PC-3 (cell line): ENCODE measurements at regions not wholly inside any gene's neighbourhood (a gene's known extent, or its start where the extent isn't known, plus 50 kb on each side); places are given as distances from the start of the nearest gene placed in this dataset.

ENCODE experiments used
- EZH2 ChIP-seq: fragments of 300-600 bp; sonication (generic); IDR thresholded peaks from one replicate; pipeline ENCODE4 v1.6.1; 2017; ENCODE audit warnings: antibody characterized with exemption, mild to moderate bottlenecking, low read length; ENCODE audit not compliant: unreplicated experiment
- EZH2phosphoT487 ChIP-seq: fragments of 300-600 bp; sonication (generic); IDR thresholded peaks from 2 replicates; pipeline ENCODE4 v1.6.1; 2018; ENCODE audit warnings: mild to moderate bottlenecking, antibody characterized with exemption, low read length, borderline replicate concordance
- TF ChIP-seq, protein P1 (sequence below): fragments of 300-600 bp; sonication (generic); conservative IDR thresholded peaks from 2 replicates; pipeline ENCODE4 v1.5.1; 2017; ENCODE audit warnings: antibody characterized with exemption, low read depth, mild to moderate bottlenecking, low read length

DNA sequence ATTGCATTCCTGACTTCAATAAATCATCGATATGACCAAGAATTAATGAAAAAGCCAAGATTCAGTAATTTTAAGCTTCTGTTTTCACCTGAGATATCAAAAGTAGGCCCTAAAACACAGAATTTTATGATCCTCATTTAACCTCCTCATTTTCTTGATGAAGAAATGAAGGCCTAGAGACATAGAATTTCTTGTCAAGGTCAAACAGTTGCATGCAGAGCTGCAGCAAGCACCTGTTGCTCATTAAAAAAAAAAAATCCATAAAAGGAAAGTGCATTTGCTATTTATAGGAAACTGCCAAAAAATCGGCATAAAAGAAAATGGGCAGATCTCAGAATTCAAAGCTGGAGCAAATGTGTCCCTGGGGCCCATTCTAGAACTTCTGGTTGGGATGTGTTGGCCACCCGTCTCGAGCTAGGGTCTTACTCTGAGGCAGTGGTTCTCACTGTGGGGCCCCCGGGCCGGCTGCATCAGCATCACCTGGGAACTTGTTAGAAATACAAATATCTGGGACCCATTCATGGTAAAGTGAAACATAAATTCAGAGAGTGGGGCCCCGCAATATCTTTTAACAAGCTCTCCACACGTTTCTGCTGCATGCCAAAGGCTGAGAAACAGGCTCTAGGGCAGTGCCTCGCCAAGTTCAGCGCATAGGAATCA is 224.7 kb upstream of the UBL3 start:
- TF ChIP-seq, protein P1, sequence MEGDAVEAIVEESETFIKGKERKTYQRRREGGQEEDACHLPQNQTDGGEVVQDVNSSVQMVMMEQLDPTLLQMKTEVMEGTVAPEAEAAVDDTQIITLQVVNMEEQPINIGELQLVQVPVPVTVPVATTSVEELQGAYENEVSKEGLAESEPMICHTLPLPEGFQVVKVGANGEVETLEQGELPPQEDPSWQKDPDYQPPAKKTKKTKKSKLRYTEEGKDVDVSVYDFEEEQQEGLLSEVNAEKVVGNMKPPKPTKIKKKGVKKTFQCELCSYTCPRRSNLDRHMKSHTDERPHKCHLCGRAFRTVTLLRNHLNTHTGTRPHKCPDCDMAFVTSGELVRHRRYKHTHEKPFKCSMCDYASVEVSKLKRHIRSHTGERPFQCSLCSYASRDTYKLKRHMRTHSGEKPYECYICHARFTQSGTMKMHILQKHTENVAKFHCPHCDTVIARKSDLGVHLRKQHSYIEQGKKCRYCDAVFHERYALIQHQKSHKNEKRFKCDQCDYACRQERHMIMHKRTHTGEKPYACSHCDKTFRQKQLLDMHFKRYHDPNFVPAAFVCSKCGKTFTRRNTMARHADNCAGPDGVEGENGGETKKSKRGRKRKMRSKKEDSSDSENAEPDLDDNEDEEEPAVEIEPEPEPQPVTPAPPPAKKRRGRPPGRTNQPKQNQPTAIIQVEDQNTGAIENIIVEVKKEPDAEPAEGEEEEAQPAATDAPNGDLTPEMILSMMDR, result no peak
- TF ChIP-seq EZH2phosphoT487 (no peak), EZH2 (no peak)
